GM21825 (cell line): ENCODE measurements at regions not wholly inside any gene's neighbourhood (a gene's known extent, or its start where the extent isn't known, plus 50 kb on each side); places are given as distances from the start of the nearest gene placed in this dataset.

Experiments used
- ATAC-seq: cut with Tn5 transposase; IDR thresholded peaks from one replicate; pipeline ENCODE4 v1.9.1; 2021; ENCODE audit warnings: mild to moderate bottlenecking, moderate library complexity; ENCODE audit not compliant: unreplicated experiment

DNA sequence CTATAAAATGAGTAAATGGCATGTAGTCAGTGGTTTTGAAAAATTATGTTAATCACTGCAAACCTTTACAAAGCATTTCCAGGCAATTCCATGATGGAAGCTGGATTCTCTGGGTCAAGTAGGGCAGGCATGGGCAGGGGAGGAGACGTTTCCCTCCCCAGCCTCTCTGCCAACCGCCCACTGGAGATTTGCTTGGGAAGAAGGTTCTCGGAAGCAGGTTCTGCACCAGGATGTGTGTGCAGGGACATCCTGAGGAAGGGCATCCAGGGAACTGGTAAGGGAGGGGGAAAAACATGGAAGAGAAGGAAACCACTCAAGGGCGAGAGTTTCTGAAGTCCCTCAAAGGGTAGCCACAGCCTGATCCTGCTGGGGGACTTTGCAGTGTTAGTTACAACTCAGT is 469.1 kb downstream of the TSHZ3 start:
- no peak for ATAC-seq

DNA sequence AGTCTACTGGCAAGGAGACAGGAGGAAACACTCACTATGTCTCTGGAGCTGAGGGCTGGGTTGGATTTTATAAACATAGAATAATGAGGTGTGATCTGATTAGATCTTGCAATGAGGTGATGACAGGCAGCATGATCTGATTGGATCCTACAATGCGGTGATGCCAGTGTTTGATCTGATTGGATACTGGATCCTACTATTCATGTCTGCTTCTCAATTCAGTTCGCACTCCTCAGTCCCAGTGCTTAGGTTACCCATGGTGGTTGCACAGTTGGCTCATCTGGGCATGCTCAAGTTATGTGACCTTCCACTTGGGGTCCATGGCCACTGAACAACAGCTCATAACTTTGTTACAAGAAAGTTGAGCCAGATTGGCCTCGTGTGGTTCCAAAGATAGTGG is 469.5 kb downstream of the TSHZ3 start:
- ATAC-seq = no peak

DNA sequence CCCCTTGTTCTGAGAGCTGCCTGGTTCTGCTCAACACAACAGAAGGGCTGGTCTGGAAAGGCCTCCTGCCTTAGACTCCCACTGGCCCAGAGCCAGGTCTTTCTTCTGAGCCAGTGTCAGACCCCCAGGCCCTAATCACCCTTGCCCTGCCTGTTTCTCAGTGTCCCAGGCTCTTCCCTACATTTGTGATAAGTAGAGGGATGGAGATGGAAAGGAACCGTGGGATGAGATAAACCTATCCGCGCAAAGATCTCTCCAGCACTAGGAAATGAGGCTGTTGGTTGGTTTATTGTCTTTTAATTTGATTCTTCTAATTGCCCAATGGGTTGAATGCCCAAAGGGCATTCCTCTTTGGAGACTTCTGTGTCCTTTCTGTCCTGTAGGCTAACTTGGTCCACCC is 470.0 kb downstream of the TSHZ3 start:
- no peak for ATAC-seq

GRCh38 chr19:30878495-30878894 is 470.7 kb downstream of the TSHZ3 start:
- no peak for ATAC-seq

GRCh38 chr19:30877661-30878113 is 471.5 kb downstream of the TSHZ3 start:
- ATAC-seq = no peak

DNA sequence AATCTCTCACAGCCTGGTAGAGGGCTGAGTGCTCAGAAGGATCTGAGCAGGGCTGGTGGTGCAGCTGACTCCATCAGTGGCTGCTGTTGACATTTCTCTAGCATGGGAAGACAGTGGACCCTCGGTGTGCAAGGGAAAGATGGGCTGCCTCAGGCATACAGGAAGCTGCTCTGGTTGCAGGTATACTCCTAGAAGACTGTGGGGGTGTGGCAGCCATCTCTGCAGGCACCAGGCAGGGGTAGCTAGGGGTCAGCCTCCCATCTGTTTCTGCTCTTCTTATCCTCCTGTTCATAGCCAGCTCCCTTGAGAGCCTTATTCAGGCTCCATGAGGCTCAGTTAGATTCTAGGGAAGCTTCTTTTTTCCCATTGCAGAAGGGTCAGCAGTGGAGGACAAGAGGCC is 475.5 kb downstream of the TSHZ3 start:
- ATAC-seq = no peak

- ATAC-seq = no peak
Observed at GRCh38 chr19:30873003-30873402, 476.2 kb downstream of the TSHZ3 start.

GRCh38 chr19:30871979-30872378 is 477.3 kb downstream of the TSHZ3 start:
- ATAC-seq = no peak

DNA sequence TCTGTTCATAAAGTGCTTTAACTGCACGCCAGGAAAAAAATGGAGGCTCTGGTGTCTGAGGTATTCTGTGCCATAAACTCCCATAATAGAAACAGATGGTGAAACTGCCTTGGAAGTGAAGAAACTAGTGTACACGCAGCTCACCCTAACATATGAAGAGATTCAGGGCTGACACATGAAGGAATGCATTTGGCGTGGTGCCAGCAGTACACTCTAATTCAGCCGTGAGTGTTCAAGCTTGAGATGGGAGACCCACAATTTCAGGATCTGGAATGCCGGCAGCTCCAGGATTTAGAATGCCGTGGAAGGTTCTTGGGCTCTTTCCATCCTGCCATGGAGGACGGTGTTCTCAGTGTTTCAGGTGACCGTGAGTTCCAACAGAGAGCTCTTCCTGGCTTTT is 478.4 kb downstream of the TSHZ3 start:
- ATAC-seq = no peak

DNA sequence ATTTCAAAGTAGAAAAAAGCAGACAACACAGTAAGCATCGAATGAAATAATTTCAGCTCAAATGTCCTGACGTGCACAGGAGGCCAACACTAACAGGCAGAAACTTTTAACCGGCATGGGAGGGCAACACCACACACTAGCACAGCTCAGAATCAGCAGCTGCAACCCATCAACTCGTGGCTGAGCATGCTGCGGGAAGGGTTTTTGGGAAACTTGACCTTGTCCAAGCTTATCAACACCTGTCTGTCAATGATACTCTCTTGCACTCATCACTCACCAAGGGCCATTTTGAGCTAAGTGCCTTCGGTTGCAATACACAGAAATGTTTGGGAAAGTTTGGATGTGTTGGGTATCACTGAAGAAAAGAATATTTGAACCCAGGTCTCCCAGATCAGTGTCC is 483.7 kb downstream of the TSHZ3 start:
- ATAC-seq = no peak

- no peak for ATAC-seq
Observed at GRCh38 chr19:30864391-30865215, 484.6 kb downstream of the TSHZ3 start.

GRCh38 chr19:30862876-30863275 is 486.4 kb downstream of the TSHZ3 start:
- ATAC-seq = no peak

DNA sequence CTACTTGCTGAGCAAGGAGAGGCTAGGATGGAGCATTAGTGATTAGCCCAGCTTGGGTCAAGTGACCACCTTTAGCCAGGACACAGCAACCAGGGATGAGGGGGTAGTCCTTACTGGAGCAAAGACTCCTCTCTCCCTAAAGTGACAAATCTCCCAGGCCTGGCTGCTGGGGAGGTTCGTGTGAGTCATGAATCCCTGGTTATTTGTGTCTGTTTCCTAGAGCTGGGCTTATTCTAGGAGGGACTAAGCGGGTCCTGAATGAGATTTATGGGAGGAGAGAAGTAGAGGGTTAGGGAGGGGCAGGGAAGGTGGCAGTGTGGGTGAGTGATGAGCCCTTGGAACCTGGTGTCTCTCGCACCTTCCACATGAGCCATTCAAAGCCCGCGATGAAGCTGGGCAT is 487.3 kb downstream of the TSHZ3 start:
- ATAC-seq = no peak

GRCh38 chr19:30857966-30858490 is 485.8 kb downstream of the ZNF536 start:
- no peak for ATAC-seq

DNA sequence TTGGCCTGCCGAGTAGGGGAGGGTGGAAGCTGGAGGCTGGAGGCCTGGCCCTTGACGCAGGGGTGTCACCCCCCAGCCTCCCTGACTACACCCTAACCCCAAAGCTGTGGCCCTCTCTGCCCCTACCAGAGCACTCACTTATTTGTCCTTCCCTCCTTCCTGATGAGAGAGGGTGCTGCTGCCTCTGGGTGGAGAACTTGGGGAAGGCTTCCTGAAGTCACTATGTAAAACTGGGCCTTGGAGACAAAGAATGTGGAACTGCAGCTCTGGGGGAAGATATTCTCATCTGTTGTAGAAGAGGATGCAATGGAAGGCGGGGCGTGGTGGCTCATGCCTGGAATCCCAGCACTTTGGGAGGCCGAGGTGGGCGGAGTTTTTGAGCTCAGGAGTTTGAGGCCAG is 485.2 kb downstream of the ZNF536 start:
- no peak for ATAC-seq

DNA sequence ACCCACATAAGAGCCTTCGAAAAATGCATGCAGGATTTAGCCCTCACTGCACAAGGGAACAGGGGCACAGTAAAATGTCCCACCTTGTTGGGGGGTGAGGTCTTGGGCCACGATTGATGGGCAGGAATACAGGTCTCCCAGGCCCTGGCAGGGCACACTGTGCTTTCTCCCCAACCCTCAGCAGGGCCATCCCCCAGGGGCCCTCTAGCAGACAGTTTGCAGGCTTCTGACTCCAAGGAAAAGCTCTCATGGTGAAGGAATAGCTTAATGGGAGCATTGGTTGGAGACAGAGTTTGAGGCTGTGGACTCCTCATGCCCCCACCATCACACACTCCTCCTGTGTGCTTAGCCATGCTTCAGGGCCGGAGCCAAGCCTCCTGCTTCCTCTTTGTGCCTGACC is 484.6 kb downstream of the ZNF536 start:
- ATAC-seq = no peak

GRCh38 chr19:30856376-30856775 is 484.2 kb downstream of the ZNF536 start:
- no peak for ATAC-seq

DNA sequence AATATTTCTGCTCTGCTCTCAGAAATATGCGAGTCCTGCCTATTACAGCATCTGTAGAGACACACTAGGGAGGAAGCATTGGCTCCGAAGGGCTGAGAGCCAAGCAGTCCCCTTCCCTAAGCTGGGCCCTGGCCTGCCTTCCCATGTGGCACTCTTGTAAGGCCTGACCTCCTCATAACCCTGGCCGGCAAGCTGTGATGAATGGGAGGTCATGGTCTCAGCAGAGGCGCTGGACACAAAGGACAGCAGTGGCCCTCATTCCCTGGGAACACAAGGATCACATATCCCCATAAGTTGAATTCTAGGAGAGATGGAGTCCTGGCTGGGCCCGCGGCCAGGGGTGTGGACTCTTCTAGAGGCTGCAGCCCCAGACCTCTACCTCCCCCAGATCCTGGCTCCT is 483.3 kb downstream of the ZNF536 start:
- ATAC-seq = no peak

DNA sequence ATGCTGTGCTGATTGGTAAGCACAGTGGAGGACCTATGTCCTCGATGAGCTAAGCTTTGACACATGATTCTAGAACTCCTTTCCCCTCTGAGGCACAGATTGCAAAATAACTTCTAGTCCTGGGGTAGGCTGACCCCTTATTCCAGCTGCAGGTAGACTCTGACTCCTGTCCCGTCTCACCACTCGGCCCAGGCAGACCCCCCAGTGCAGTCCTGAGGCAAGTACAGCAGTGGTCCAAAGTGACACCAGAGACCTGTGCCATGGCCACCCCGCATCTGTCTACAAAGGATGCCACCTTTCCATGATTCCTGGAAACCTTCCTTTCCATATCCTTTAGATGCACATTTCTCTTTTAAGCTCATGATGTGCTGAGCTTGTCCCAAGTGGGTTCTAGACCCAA is 482.5 kb downstream of the ZNF536 start:
- ATAC-seq = no peak

- ATAC-seq = no peak
Observed at GRCh38 chr19:30854207-30854606, 482.0 kb downstream of the ZNF536 start.

DNA sequence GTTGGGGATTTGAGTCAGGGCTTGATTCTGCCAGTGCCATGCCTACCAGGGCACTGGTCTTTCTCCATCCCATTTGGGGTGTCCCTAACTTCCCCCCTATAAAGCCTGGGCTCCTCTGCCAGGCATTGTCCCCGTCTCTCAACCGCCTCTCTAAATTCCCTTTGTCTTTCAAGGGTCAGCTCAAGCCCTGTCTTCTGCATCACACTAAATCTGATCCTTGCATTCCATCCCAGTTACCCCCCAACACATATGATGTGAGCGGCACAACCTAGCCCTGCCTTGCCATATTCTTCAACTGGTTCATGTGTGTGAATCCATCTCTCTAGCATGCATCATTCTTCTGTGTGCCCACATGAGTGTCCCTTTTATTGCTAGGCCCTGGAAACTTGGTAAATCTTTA is 480.9 kb downstream of the ZNF536 start:
- no peak for ATAC-seq

GRCh38 chr19:30852168-30852567 is 480.0 kb downstream of the ZNF536 start:
- ATAC-seq = no peak

DNA sequence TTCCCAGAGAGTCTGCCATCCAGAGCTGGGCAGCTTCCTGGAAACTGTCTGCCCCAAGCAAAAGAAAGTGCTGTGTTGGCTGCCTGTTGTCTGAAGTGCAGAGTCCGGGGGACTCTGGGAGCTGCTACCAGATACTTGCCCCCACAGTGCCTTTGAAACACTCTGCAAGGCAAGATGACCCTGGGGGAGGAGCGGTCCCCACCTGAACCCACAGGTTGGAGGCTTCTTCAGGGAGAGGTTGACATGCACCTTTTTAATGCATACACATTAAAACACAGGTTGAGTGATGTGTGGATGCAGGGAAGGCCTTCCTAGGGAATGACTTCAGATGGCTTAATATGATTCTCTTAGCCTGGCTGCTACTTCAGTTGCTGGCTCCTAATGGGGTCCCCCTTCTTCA is 479.5 kb downstream of the ZNF536 start:
- no peak for ATAC-seq
